Brain microvascular endothelial cell (primary cell): ENCODE measurements at regions not wholly inside any gene's neighbourhood (a gene's known extent, or its start where the extent isn't known, plus 50 kb on each side); places are given as distances from the start of the nearest gene placed in this dataset.

ENCODE experiments used
- DNase-seq: peaks from one replicate; pipeline ENCODE4 v3.0.0-alpha.2; 2020
- H3K27ac ChIP-seq: fragments of 250-450 bp; sonication (Bioruptor Pico); 2 replicates; pipeline ENCODE4 v1.5.1; 2020; ENCODE audit warnings: mild to moderate bottlenecking, moderate library complexity
- H3K27me3 ChIP-seq: fragments of 250-450 bp; sonication (Bioruptor Pico); replicated peaks from 2 replicates; pipeline ENCODE4 v1.5.1; 2020; ENCODE audit warnings: mild to moderate bottlenecking
- H3K36me3 ChIP-seq: fragments of 250-450 bp; sonication (Bioruptor Pico); replicated peaks from 2 replicates; pipeline ENCODE4 v1.5.1; 2020; ENCODE audit warnings: mild to moderate bottlenecking
- H3K4me3 ChIP-seq: 2 replicates; pipeline ENCODE4 v1.5.1; 2011; ENCODE audit warnings: low read depth, mild to moderate bottlenecking, control low read depth, low read length, moderate library complexity
- CTCF ChIP-seq: IDR thresholded peaks from 2 replicates; pipeline ENCODE4 v1.5.1; 2011; ENCODE audit warnings: low read depth, mild to moderate bottlenecking, moderate library complexity, low read length, control low read depth, inconsistent platforms; ENCODE audit errors: missing control alignments
- in situ Hi-C: cut with HindIII; loops from 2 replicates; pipeline ENCODE4 v1.10.0; 2017; ENCODE audit warnings: low sequenced_read_pairs, low pct_ligation_motif_present

GRCh38 chrX:115898382-115899001 lies 272.1 kb upstream of the AGTR2 start:
- H3K36me3 ChIP-seq: no peaks in the 10 kb centered on the region
- no peak overlapping the region for H3K27ac ChIP-seq
- no peak for TF ChIP-seq CTCF
- no peaks in the 10 kb centered on the region for H3K27me3 ChIP-seq
- H3K4me3 ChIP-seq: no peak overlapping the region
- no peak for DNase-seq
- in situ Hi-C loops: no loop called here

- H3K36me3 ChIP-seq: no peaks in the 10 kb centered on the region
- H3K27ac ChIP-seq: no peak overlapping the region
- no peak overlapping the region for H3K4me3 ChIP-seq
- no peak for DNase-seq
- in situ Hi-C loops: no loop called here
- no peaks in the 10 kb centered on the region for H3K27me3 ChIP-seq
- TF ChIP-seq CTCF: no peak
These were observed 270.1 kb upstream of the AGTR2 start for GRCh38 chrX:115900425-115900824.

- Histone ChIP-seq H3K27me3 (no peaks in the 10 kb centered on the region), H3K4me3 (no peak overlapping the region), H3K36me3 (no peaks in the 10 kb centered on the region), H3K27ac (no peak overlapping the region)
- in situ Hi-C loops: no loop called here
- no peak for DNase-seq
- no peak for TF ChIP-seq CTCF
These were observed 269.3 kb upstream of the AGTR2 start for GRCh38 chrX:115901241-115901640.

- TF ChIP-seq CTCF: no peak
- H3K27me3 ChIP-seq: no peaks in the 10 kb centered on the region
- H3K4me3 ChIP-seq: no peak overlapping the region
- no peak overlapping the region for H3K27ac ChIP-seq
- H3K36me3 ChIP-seq: no peaks in the 10 kb centered on the region
- no peak for DNase-seq
- in situ Hi-C loops: no loop called here
These were observed 267.5 kb upstream of the AGTR2 start for GRCh38 chrX:115902995-115903394.

- in situ Hi-C loops: no loop called here
- TF ChIP-seq CTCF: no peak
- Histone ChIP-seq H3K27ac (no peak overlapping the region), H3K27me3 (no peaks in the 10 kb centered on the region), H3K4me3 (no peak overlapping the region), H3K36me3 (no peaks in the 10 kb centered on the region)
- no peak for DNase-seq
These were observed 264.3 kb upstream of the AGTR2 start for GRCh38 chrX:115906276-115906675.

GRCh38 chrX:115906881-115907280 lies 263.7 kb upstream of the AGTR2 start:
- no peaks in the 10 kb centered on the region for H3K36me3 ChIP-seq
- H3K27ac ChIP-seq: no peak overlapping the region
- no peak overlapping the region for H3K4me3 ChIP-seq
- no peak for DNase-seq
- in situ Hi-C loops: no loop called here
- no peak for TF ChIP-seq CTCF
- H3K27me3 ChIP-seq: no peaks in the 10 kb centered on the region
